ENCODE measurements at regions not wholly inside any gene's neighbourhood (a gene's known extent, or its start where the extent isn't known, plus 50 kb on each side); places are given as distances from the start of the nearest gene placed in this dataset.
"Not testable (repeated sequence)": the region's sequence is repeated elsewhere in the genome, so short reads cannot be mapped to it uniquely, and the experiment has no call there.

- no peak for DNase-seq (ENCODE audit: low read depth in 2 of 3, low spot score in 2 of 3)
These were observed 958.6 kb upstream of the SLIT2 start for GRCh38 chr4:19293080-19293479.

DNA sequence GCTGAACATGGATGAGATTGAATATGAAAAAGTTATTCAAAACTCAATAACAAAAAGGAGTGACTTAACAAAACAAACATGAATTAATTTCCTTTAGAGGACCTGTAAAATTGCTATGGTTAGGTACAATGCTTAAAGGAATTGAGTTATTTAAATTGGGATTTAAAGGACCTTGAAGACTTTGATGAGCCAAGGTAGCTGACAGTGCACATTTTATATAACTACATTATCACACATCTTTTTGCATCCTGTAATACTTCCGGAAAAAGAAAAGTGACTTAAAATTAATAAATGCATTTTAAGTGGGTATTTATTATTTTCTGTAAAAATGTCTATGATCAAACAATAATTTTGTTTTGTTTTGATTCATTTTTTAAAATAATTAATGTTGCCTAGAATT lies 964.8 kb upstream of the SLIT2 start:
- DNase-seq (ENCODE audit: low read depth in 2 of 3, low spot score in 2 of 3): no peak

- no peak for DNase-seq (ENCODE audit: low read depth in 2 of 3, low spot score in 2 of 3)
These were observed 966.6 kb upstream of the SLIT2 start for GRCh38 chr4:19285146-19285545.

DNA sequence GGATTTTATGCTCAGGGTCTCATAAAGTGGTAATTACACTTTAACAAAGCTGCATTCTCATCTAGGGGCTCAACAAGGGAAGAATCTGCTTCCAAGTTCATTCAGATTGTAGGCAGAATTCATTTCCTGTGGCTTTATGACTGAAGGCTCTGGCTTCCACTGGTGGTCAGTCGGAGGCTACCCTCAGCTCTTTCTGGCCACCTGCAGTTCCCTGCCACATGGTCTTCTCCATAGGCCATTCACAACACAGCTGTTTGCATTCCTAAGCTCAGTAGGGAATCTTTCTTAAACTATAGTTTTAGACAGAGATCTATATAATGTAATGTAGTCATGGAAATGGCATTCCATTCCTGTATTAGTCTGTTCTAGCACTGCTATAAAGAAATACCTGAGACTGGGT lies 973.0 kb upstream of the SLIT2 start:
- DNase-seq (ENCODE audit: low read depth in 2 of 3, low spot score in 2 of 3): no peak

GRCh38 chr4:19266566-19266965 lies 985.1 kb upstream of the SLIT2 start:
- DNase-seq (ENCODE audit: low read depth in 2 of 3, low spot score in 2 of 3): no peak

DNA sequence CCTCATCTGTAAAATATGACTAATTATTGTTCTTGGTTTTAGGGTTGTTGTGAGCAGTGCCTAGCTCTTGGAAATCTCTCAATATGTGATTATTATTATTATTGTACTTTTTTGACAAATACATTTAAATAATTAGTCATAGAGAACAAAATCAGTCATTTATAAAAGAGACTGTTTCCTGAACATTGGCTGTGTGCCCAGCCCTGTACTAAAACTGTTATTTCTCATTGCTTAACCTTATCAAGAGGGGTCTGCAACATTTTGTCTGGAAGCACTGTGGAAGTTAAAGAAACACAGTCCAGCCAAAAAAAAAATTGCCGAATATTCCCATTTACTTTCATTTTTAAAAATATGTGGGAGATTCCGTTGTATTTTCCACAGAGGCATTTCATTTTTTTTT lies 989.2 kb upstream of the SLIT2 start:
- DNase-seq (ENCODE audit: low read depth in 2 of 3, low spot score in 2 of 3): no peak

- no peak for DNase-seq (ENCODE audit: low read depth in 2 of 3, low spot score in 2 of 3)
These were observed 991.4 kb upstream of the SLIT2 start for GRCh38 chr4:19260346-19260745.

- no peak for DNase-seq (ENCODE audit: low read depth in 2 of 3, low spot score in 2 of 3)
These were observed 991.8 kb upstream of the SLIT2 start for GRCh38 chr4:19259920-19260319.

DNA sequence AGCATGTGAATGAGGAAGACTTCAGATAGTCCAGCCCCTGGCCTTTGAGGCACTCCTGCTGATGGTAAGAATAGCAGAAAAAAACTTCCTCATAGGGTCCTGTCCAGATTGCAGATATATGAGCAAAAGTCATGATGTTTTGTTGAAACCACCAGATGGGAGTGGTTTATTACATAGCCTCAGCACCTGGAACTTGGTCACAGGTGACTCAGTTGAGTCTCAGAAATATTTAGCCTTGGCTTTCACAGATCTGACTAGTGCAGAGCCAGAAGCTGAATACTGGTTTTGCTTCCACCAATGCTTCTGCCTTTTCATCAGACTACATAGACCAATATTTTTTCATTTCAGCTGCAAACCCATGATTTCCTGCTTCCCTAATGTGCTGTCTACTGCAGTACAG lies 994.9 kb upstream of the SLIT2 start:
- DNase-seq (ENCODE audit: low read depth in 2 of 3, low spot score in 2 of 3): no peak

GRCh38 chr4:19254486-19254885 lies 997.2 kb upstream of the SLIT2 start:
- no peak for DNase-seq (ENCODE audit: low read depth in 2 of 3, low spot score in 2 of 3)

DNA sequence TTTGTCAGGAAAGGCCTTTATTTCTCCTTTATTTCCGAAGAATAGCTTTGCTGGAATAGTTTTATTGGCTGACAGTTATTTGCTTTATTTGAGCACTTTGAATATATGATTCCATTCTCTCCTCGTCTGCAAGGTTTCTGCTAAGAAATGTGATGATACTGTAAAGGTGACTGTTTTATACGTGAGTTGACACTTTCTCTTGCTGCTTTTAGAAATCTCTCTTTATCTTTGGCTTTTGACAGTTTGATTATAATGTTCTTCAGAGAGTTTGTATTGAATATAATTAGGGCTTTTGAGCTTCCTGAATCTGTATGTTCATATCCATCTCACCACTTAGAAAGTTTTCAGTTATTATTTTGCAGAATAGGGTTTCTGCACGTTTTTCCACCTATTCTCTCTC lies 1003.7 kb upstream of the SLIT2 start:
- DNase-seq (ENCODE audit: low read depth in 2 of 3, low spot score in 2 of 3): no peak

DNA sequence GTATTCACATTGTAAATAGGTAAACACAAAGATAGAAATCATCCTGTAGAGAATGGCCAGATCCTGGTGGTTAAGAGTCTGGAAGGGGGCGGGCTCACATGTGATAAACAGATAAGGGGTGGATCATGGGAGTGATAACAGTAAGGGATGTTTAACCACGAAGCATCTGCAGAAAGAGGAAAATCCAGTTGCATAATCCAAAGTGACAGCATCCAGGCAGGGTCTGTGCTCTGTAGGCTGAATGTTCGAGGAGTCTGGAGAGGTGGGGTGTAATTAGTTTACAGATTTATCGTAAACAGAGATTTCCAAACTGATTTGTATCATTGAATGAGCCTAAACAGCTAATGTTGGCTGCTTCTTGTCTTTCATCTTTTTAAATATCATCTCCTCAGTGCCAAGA lies 1009.8 kb upstream of the SLIT2 start:
- no peak for DNase-seq (ENCODE audit: low read depth in 2 of 3, low spot score in 2 of 3)

- DNase-seq (ENCODE audit: low read depth in 2 of 3, low spot score in 2 of 3): no peak
These were observed 1012.1 kb upstream of the SLIT2 start for GRCh38 chr4:19239565-19239964.

- no peak for DNase-seq (ENCODE audit: low read depth in 2 of 3, low spot score in 2 of 3)
These were observed 1015.2 kb upstream of the SLIT2 start for GRCh38 chr4:19236473-19236872.

DNA sequence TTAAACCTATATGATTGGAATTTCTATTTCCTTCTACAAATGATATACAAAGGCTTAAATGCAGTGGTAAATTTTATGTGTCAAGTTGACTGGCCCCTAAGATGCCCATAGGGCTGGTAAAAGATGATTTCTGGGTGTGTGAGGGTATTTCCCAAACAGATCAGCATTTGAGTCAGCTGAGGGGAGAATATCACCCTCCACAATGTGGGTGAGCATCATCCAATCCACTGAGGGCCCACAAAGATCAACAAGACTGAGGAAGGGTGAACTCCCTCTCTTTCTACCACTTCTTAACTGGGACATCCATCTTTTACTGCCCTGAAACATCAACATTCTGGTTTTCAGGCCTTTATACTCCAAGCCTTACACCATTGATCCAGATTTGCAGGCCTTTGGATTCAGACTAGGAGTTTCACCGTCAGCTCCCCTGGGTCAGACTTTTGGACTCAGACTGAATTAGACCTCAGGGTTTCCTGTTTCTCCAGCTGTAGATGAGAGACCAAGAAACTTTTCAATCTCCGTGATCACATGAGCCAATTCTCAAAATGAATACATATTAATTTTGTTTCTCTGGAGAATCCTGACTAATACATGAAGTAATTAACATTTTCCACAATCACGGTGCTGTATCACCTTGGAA lies 1020.7 kb upstream of the SLIT2 start:
- DNase-seq (ENCODE audit: low read depth in 2 of 3, low spot score in 2 of 3): no peak

- no peak for DNase-seq (ENCODE audit: low read depth in 2 of 3, low spot score in 2 of 3)
These were observed 1024.0 kb upstream of the SLIT2 start for GRCh38 chr4:19227701-19228100.

GRCh38 chr4:19224820-19225219 lies 1026.9 kb upstream of the SLIT2 start:
- peak in 1 of 3 donors; percentile 16 for DNase-seq (ENCODE audit: low read depth in 2 of 3, low spot score in 2 of 3)

GRCh38 chr4:19216476-19216875 lies 1035.2 kb upstream of the SLIT2 start:
- no peak for DNase-seq (ENCODE audit: low read depth in 2 of 3, low spot score in 2 of 3)

- DNase-seq (ENCODE audit: low read depth in 2 of 3, low spot score in 2 of 3): no peak
These were observed 1037.0 kb upstream of the SLIT2 start for GRCh38 chr4:19214591-19215186.

DNA sequence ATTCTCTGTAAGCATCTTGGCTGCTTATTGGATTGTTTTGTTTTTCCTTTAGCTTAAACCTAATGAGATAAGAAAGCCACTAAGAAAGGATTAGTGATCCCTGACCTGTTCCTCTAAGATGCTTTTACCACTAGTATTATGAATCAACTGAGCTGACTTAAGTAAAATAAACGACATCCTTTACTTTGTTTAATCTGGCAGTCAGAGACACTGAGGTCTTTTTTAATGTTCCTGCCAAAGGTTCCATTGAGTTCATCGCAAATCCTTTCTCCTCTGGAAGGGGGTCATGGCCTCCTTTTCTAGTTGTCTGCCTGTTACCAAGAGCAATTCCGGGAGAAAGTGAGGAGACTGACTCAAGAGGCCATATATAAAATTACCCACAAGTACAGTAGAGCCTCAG lies 1038.3 kb upstream of the SLIT2 start:
- no peak for DNase-seq (ENCODE audit: low read depth in 2 of 3, low spot score in 2 of 3)

- no peak for DNase-seq (ENCODE audit: low read depth in 2 of 3, low spot score in 2 of 3)
These were observed 1045.9 kb upstream of the SLIT2 start for GRCh38 chr4:19205853-19206252.

- not testable (repeated sequence) for DNase-seq (ENCODE audit: low read depth in 2 of 3, low spot score in 2 of 3)
These were observed 1053.9 kb upstream of the SLIT2 start for GRCh38 chr4:19197838-19198237.

GRCh38 chr4:19195696-19196095 lies 1056.0 kb upstream of the SLIT2 start:
- no peak for DNase-seq (ENCODE audit: low read depth in 2 of 3, low spot score in 2 of 3)
